Neural progenitor cell (in vitro differentiated cells): ENCODE measurements at regions not wholly inside any gene's neighbourhood (a gene's known extent, or its start where the extent isn't known, plus 50 kb on each side); places are given as distances from the start of the nearest gene placed in this dataset.

ENCODE experiments used
- CTCF ChIP-seq: fragments of 200-600 bp; sonication (generic); IDR thresholded peaks from 2 replicates; pipeline ENCODE4 v1.5.1; 2017; ENCODE audit warnings: antibody characterized with exemption, mild to moderate bottlenecking
- EZH2 ChIP-seq: fragments of 200-600 bp; sonication (generic); IDR thresholded peaks from 2 replicates; pipeline ENCODE4 v1.6.1; 2017; ENCODE audit warnings: antibody characterized with exemption, mild to moderate bottlenecking, moderate library complexity

- TF ChIP-seq EZH2 (no peak), CTCF (no peak)
Measured at GRCh38 chr5:33205079-33205478, 235.7 kb upstream of the TARS1 start.
